LHCN-M2 (cell line): ENCODE measurements at regions not wholly inside any gene's neighbourhood (a gene's known extent, or its start where the extent isn't known, plus 50 kb on each side); places are given as distances from the start of the nearest gene placed in this dataset.
"Not testable (repeated sequence)": the region's sequence is repeated elsewhere in the genome, so short reads cannot be mapped to it uniquely, and the experiment has no call there.

ENCODE experiments used
- DNase-seq: peaks from one replicate; pipeline ENCODE4 v3.0.0-alpha.2; 2012; ENCODE audit warnings: low read depth

- no peak for DNase-seq
Measured at GRCh38 chr20:40634891-40635290, 54.1 kb downstream of the MAFB start.

DNA sequence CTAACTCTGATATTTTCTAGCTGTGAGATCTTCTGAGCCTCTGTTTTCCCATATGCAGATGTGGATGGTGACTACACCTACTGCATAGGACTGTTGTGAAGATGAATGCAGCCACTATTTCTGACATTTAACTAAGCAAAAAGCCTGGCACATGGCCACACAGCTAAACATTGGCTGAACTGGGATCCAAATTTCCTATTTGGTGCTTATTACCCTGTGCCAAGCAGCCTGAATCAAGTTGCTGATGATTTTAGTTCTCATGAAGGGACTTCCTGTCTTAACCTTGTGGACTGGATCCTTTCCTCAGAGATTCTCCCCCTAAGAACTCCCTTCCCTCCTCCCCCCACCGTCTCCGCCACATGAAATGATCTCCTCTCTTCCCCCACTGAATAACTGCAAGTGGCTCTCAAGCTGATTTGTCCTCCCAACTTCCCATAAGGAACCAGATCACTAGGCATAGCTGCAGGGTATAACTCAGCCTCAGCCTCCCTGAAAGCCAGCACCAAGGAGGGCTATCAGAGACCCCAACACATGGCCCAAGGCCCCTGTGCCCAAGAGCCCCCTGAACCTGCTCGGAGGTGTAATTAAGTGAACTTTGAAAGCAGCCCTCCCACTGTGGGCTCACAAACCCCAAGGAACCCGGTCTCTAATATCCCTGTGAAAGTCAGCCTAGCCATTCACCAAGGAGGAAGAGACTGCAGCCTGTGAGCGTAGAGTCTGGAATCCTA lies 55.7 kb downstream of the MAFB start:
- DNase-seq = no peak

GRCh38 chr20:40632346-40632976 lies 56.6 kb downstream of the MAFB start:
- DNase-seq = no peak

DNA sequence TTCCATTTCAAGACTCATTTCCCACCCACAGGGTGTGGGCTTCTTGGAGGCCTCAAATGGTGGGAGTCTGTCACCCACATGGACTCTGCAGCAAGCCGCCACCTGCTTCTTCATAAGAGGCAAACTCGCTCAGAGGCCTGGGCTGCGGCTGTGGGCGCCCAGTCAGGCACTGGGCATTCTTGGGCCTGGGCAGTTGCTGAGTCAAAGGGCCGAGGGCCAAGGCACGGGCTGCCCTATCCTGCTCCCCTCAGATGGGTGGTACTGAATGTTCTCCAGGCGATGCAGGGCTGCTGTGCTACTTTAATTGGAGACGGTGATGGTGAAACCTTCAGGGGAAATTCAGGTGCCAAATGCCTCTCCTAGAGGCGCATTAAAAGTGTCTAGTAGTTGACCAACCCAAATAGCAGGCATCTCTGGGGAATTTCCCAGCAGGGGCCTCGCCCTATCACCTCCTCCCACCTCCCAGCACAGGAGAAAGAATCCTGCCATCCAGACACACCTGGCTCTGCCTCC lies 57.9 kb downstream of the MAFB start:
- no peak for DNase-seq

DNA sequence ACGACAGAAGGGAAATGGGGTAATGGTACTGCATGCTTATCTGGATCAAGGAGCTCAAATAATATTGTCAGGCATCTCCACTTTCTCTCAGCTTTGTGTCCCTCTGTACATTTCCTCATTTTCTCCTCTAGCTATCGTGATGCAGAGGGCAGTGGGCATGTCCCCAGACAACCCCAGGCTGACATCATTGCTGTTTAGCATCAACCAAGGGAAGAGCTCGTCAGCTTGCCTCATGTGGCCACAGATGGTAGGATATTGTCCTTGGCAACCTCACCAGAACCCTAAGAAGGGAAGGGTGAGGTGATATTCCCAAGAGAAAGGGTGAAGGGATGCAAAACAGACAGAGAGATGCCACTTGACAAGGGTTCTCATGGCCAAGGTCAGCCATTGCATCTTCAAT lies 58.3 kb downstream of the MAFB start:
- no peak for DNase-seq

DNA sequence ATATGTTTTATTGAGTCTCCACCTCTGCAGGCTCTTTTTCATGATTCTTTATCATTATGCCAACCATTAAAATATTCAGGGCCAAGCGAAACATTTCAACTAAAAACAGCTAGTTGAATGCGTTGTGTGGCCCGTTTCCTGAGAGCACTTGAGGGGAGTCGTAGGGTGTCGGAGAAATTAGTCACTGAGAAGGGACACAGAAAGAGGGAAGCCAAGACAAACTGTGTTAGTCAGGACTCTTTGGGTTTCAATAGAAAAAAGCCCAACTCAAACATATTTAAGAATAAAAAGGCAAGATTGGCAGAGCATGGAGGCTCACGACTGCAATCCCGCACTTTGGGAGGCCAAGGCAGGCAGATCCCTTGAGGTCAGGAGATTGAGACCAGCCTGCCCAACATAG lies 58.9 kb downstream of the MAFB start:
- no peak for DNase-seq

DNA sequence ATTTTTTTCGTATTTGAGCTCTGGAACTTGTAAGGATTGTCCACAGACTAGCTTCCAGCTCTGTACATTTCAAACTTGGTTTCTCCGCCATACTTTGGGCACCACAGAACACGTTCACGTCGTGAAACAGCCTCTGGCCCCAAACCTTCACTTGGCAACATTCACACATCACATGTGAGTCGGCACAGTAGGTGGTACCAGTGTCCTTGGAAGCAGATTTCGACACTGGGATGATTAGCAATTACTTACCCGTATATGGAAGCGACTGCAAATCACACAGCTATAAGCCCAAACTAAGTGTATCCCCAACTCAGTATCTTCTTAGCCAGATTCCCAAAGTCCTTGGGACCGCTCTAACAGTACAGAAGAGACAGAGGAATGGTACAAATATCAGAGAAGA lies 60.2 kb downstream of the MAFB start:
- no peak for DNase-seq

DNA sequence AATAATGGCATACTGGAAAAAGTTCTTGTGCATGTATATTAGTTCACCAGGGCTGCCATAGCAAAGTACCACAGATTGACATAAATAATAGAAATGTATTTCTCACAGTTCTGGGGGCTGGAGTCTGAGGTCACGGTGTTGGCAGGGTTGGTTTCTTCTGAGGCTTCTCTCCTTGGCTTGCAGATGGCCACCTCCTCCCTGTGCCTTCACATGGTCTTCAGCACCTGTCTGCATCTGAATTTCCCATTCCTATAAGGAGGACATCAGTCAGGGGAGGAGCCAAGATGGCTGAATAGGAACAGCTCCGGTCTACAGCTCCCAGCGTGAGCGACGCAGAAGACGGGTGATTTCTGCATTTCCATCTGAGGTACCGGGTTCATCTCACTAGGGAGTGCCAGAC lies 70.0 kb downstream of the MAFB start:
- not testable (repeated sequence) for DNase-seq

- DNase-seq = no peak
Measured at GRCh38 chr20:40617594-40617993, 71.4 kb downstream of the MAFB start.

DNA sequence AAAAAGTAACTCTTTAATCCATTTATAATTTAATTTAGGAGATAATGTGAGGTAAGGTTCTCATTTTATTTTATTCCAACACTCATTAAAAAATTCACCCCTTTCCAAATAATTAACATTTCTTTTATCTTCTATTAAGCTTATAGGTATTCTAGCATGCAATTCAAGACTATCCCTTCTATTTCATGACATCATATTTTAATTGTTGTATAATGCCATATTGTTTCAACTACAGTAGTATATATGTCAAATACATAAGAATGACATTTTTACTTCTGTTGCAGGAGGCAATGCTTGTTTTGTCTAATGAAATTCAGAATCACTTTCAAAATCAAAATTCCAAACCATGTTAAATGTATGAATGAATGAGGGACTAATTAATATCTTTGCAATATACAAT lies 76.2 kb downstream of the MAFB start:
- DNase-seq = no peak

GRCh38 chr20:40612247-40612646 lies 76.8 kb downstream of the MAFB start:
- no peak for DNase-seq

- no peak for DNase-seq
Measured at GRCh38 chr20:40610730-40611129, 78.3 kb downstream of the MAFB start.

GRCh38 chr20:40607927-40608326 lies 81.1 kb downstream of the MAFB start:
- DNase-seq = no peak

- DNase-seq = no peak
Measured at GRCh38 chr20:40606660-40607059, 82.4 kb downstream of the MAFB start.

GRCh38 chr20:40606237-40606636 lies 82.8 kb downstream of the MAFB start:
- DNase-seq = no peak

DNA sequence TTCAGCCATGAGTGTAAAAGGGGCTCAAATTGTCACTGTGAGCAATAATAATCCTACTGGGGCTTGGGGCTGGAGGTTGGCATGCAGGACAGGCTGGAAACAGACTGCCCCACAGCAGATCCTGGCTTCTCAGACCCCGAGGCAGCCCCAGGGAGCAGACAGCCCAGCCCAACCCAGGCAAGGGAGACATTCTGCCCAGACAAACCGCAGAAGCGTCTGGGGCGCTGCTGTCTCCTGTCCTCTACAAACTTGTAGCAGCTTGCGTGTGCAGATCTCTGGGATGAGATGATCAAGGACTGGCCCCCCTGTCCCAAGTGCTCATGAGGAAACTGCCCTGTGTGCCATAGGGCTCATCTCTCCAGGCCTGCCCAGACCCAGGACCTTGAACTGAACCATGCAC lies 84.6 kb downstream of the MAFB start:
- no peak for DNase-seq

DNA sequence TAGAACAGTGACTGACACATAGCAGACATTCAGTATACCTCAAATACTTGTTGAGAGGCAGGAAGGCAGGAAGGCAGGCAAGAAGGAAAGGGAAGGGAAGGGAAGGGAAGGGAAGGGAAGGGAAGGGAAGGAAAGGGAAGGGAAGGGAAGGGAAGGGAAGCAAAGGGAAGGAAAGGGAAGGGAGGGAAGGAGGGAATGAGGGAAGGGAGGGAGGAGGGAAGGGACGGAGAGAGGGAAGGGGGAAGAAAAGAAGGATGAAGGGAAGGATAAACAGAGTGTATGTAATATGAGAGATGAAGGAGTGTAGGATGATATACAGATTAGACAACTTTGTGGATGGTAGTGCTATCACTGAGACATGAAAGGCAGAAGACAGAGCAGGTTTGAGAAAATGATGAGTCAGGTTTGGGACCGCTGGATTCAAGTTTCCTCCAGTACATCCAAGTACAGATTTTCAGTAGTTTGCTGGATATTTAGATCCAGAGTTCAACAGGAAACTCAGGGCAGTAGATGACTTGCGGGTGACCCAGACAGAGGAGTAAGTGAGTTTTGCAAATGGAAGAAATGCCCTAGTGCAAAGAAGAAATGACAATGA lies 85.9 kb downstream of the MAFB start:
- no peak for DNase-seq

GRCh38 chr20:40602381-40602780 lies 86.7 kb downstream of the MAFB start:
- DNase-seq = no peak

DNA sequence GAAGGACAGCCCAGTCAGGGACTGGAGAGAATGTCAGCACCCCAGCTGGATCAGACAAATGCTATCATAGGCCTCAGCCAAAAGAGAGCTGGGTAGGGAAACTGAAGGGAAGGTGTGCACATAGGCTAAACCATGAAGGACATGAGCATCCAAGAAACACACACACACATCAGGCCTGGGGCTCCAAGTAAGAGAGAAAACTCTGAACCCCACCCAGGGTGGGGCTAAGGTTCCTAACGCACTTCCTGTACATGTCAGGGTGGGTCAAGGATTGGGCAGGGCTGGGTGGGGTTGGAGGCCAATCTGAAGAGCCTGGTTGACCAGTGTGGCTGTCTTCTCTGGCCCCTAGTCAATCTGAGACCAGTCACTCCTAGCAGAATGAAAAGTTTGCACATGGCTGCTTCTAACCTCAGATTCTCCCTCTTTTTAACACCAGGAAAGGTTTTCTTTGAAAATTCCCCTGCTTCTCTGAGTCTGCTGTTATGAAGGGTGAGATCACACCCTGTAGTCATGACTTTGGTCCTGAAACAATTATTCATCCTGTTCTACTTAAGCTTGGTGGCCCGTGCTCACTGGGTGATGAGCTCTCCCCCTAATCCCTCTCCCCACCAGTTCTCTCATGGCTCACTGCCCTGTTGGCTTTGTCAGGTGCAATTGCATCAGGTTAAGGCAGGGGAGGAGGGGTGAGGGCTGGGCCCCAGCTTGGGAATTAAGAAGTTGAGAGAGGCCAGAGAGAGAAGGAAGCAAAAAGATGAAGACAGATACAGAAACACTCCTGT lies 88.4 kb downstream of the MAFB start:
- DNase-seq = no peak

- no peak for DNase-seq
Measured at GRCh38 chr20:40599987-40600386, 89.0 kb downstream of the MAFB start.

- DNase-seq = no peak
Measured at GRCh38 chr20:40592941-40593340, 96.1 kb downstream of the MAFB start.

DNA sequence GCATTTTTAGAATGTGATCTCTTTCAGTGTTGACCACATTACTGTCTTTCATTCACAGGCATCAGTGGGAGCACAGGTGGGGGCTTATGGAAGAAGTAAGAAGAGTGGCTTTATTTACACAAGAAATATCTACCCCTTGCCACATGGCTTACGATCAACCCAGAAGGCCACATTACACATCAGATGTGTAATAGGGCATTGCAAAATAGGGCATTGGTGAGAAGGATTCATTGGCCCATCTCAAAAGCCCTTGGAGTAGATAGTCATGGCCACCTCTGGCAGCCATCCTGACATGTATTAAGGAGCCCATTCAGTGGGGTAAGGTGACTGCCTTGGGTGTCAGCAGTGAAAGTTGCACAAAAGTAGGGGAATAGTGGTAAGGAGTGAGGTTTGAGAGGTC lies 97.5 kb downstream of the MAFB start:
- no peak for DNase-seq
